ENCODE measurements at regions not wholly inside any gene's neighbourhood (a gene's known extent, or its start where the extent isn't known, plus 50 kb on each side); places are given as distances from the start of the nearest gene placed in this dataset.
A peak's percentile ranks its signal among the peaks of the same experiment; 100 is the strongest.

- TF ChIP-seq EZH2 (IDR thresholded peaks at IDR 0.05; ENCODE audit: borderline replicate concordance, insufficient read depth, low read length, poor library complexity, severe bottlenecking) (no peak), MXI1 (conservative IDR thresholded peaks at IDR 0.05; ENCODE audit: poor library complexity, severe bottlenecking) (no peak), TAF1 (IDR thresholded peaks at IDR 0.05; ENCODE audit: low read depth) (no peak), EP300 (conservative IDR thresholded peaks at IDR 0.05; ENCODE audit: poor library complexity, severe bottlenecking) (peak; percentile 100), REST (IDR thresholded peaks at IDR 0.05; ENCODE audit: borderline replicate concordance) (peak; percentile 59), POLR2AphosphoS5 (IDR thresholded peaks at IDR 0.05) (peak; percentile 100), CTCF (IDR thresholded peaks at IDR 0.05; ENCODE audit: poor library complexity, severe bottlenecking) (no peak), RAD21 (conservative IDR thresholded peaks at IDR 0.05) (no peak)
- no peaks in the 10 kb centered on the region for H3K9me3 ChIP-seq (ENCODE audit: low read length)
- peaks cover 3% of the 10 kb centered on the region for H3K27me3 ChIP-seq (ENCODE audit: insufficient read depth, low read depth, low read length)
- no peak overlapping the region for H3K27ac ChIP-seq (ENCODE audit: low read length)
- no peaks in the 10 kb centered on the region for H3K36me3 ChIP-seq (ENCODE audit: insufficient read depth, low read length)
- no peaks in the 10 kb centered on the region for H4K20me1 ChIP-seq (ENCODE audit: insufficient read depth)
- no peak overlapping the region for H3K9ac ChIP-seq (ENCODE audit: low read length)
- no peak overlapping the region for H2AFZ ChIP-seq (ENCODE audit: low read depth, low read length)
- H3K4me2 ChIP-seq (ENCODE audit: low read length), result no peak overlapping the region
- H3K4me3 ChIP-seq (ENCODE audit: low read length), result no peak overlapping the region
- H3K9me2 ChIP-seq (ENCODE audit: insufficient read depth, low read length), result no peaks in the 10 kb centered on the region
- H3K79me2 ChIP-seq (replicated peaks; ENCODE audit: insufficient read depth, low read length), result no peaks in the 10 kb centered on the region
- no peaks in the 10 kb centered on the region for H3F3A ChIP-seq (ENCODE audit: insufficient read depth, low read length, poor library complexity, severe bottlenecking)
Measured at GRCh38 chr2:67706082-67706481, 308.9 kb downstream of the ETAA1 start.

- peaks cover 3% of the 10 kb centered on the region for H3K27me3 ChIP-seq (ENCODE audit: insufficient read depth, low read depth, low read length)
- H3K36me3 ChIP-seq (ENCODE audit: insufficient read depth, low read length), result no peaks in the 10 kb centered on the region
- H3K79me2 ChIP-seq (replicated peaks; ENCODE audit: insufficient read depth, low read length), result no peaks in the 10 kb centered on the region
- H3K9me2 ChIP-seq (ENCODE audit: insufficient read depth, low read length), result no peaks in the 10 kb centered on the region
- no peak overlapping the region for H3K4me2 ChIP-seq (ENCODE audit: low read length)
- no peaks in the 10 kb centered on the region for H3F3A ChIP-seq (ENCODE audit: insufficient read depth, low read length, poor library complexity, severe bottlenecking)
- H3K4me3 ChIP-seq (ENCODE audit: low read length), result no peak overlapping the region
- H2AFZ ChIP-seq (ENCODE audit: low read depth, low read length), result no peak overlapping the region
- no peaks in the 10 kb centered on the region for H4K20me1 ChIP-seq (ENCODE audit: insufficient read depth)
- no peaks in the 10 kb centered on the region for H3K9me3 ChIP-seq (ENCODE audit: low read length)
- no peak for TF ChIP-seq MXI1 (conservative IDR thresholded peaks at IDR 0.05; ENCODE audit: poor library complexity, severe bottlenecking)
- no peak for TF ChIP-seq RAD21 (conservative IDR thresholded peaks at IDR 0.05)
- TF ChIP-seq CTCF (IDR thresholded peaks at IDR 0.05; ENCODE audit: poor library complexity, severe bottlenecking), result no peak
- no peak for TF ChIP-seq SMC3 (conservative IDR thresholded peaks at IDR 0.05; ENCODE audit: poor library complexity)
- TF ChIP-seq EZH2 (IDR thresholded peaks at IDR 0.05; ENCODE audit: borderline replicate concordance, insufficient read depth, low read length, poor library complexity, severe bottlenecking), result no peak
- TF ChIP-seq TAF1 (IDR thresholded peaks at IDR 0.05; ENCODE audit: low read depth), result no peak
- no peak for TF ChIP-seq EP300 (conservative IDR thresholded peaks at IDR 0.05; ENCODE audit: poor library complexity, severe bottlenecking)
- no peak for TF ChIP-seq POLR2AphosphoS5 (IDR thresholded peaks at IDR 0.05)
- no peak for TF ChIP-seq REST (IDR thresholded peaks at IDR 0.05; ENCODE audit: borderline replicate concordance)
- H3K27ac ChIP-seq (ENCODE audit: low read length), result no peak overlapping the region
- H3K9ac ChIP-seq (ENCODE audit: low read length), result no peak overlapping the region
Measured at GRCh38 chr2:67707896-67708295, 310.8 kb downstream of the ETAA1 start.

Data from neural cell (in vitro differentiated cells).